ENCODE measurements at regions not wholly inside any gene's neighbourhood (a gene's known extent, or its start where the extent isn't known, plus 50 kb on each side); places are given as distances from the start of the nearest gene placed in this dataset.

- Mint-ChIP-seq H3K4me3 (no peak overlapping the region), H3K4me1 (peaks cover 40% of the 10 kb centered on the region), H3K27ac (no peak overlapping the region), H3K36me3 (ENCODE audit: low read depth) (no peaks in the 10 kb centered on the region), H3K9me3 (no peaks in the 10 kb centered on the region), H3K27me3 (ENCODE audit: low read depth, poor library complexity) (peaks cover 3% of the 10 kb centered on the region)
- no peak for TF ChIP-seq CTCF (IDR thresholded peaks at IDR 0.05)
- no peak for DNase-seq
These were observed 457.3 kb downstream of the RASEF start for GRCh38 chr9:82605657-82606031.

GRCh38 chr9:82606071-82606470, 456.9 kb downstream of the RASEF start:
- H3K4me3 Mint-ChIP-seq, result no peak overlapping the region
- H3K27ac Mint-ChIP-seq, result no peak overlapping the region
- no peak for DNase-seq
- H3K4me1 Mint-ChIP-seq, result peaks cover 36% of the 10 kb centered on the region
- TF ChIP-seq CTCF (IDR thresholded peaks at IDR 0.05), result no peak
- H3K27me3 Mint-ChIP-seq (ENCODE audit: low read depth, poor library complexity), result peaks cover 3% of the 10 kb centered on the region
- H3K36me3 Mint-ChIP-seq (ENCODE audit: low read depth), result no peaks in the 10 kb centered on the region
- no peaks in the 10 kb centered on the region for H3K9me3 Mint-ChIP-seq

GRCh38 chr9:82606492-82607382, 456.2 kb downstream of the RASEF start:
- peak; percentile 56 for TF ChIP-seq CTCF (IDR thresholded peaks at IDR 0.05)
- no peaks in the 10 kb centered on the region for H3K36me3 Mint-ChIP-seq (ENCODE audit: low read depth)
- no peak overlapping the region for H3K4me3 Mint-ChIP-seq
- H3K4me1 Mint-ChIP-seq, result peaks cover 29% of the 10 kb centered on the region
- no peak overlapping the region for H3K27ac Mint-ChIP-seq
- peaks cover 3% of the 10 kb centered on the region for H3K27me3 Mint-ChIP-seq (ENCODE audit: low read depth, poor library complexity)
- DNase-seq, result peak; percentile 54
- no peaks in the 10 kb centered on the region for H3K9me3 Mint-ChIP-seq

- H3K36me3 Mint-ChIP-seq (ENCODE audit: low read depth), result no peaks in the 10 kb centered on the region
- H3K4me1 Mint-ChIP-seq, result peaks cover 27% of the 10 kb centered on the region
- no peaks in the 10 kb centered on the region for H3K9me3 Mint-ChIP-seq
- H3K4me3 Mint-ChIP-seq, result no peak overlapping the region
- no peak for DNase-seq
- TF ChIP-seq CTCF (IDR thresholded peaks at IDR 0.05), result no peak
- peaks cover 3% of the 10 kb centered on the region for H3K27me3 Mint-ChIP-seq (ENCODE audit: low read depth, poor library complexity)
- H3K27ac Mint-ChIP-seq, result no peak overlapping the region
These were observed 454.5 kb downstream of the RASEF start for GRCh38 chr9:82608487-82608886.

GRCh38 chr9:82612942-82613341, 450.0 kb downstream of the RASEF start:
- Mint-ChIP-seq H3K27me3 (ENCODE audit: low read depth, poor library complexity) (peaks cover 3% of the 10 kb centered on the region), H3K36me3 (ENCODE audit: low read depth) (no peaks in the 10 kb centered on the region), H3K9me3 (no peaks in the 10 kb centered on the region), H3K4me1 (peaks cover 16% of the 10 kb centered on the region), H3K27ac (no peak overlapping the region), H3K4me3 (no peak overlapping the region)
- no peak for TF ChIP-seq CTCF (IDR thresholded peaks at IDR 0.05)
- DNase-seq, result no peak

GRCh38 chr9:82613498-82613897, 449.4 kb downstream of the RASEF start:
- H3K27me3 Mint-ChIP-seq (ENCODE audit: low read depth, poor library complexity), result peaks cover 2% of the 10 kb centered on the region
- no peaks in the 10 kb centered on the region for H3K9me3 Mint-ChIP-seq
- H3K27ac Mint-ChIP-seq, result peak overlapping the region; percentile 86

More at GRCh38 chr9:82613498-82613897, 449.4 kb downstream of the RASEF start:
- TF ChIP-seq CTCF (IDR thresholded peaks at IDR 0.05), result no peak
- no peaks in the 10 kb centered on the region for H3K36me3 Mint-ChIP-seq (ENCODE audit: low read depth)
- H3K4me3 Mint-ChIP-seq, result no peak overlapping the region
- DNase-seq, result no peak
- H3K4me1 Mint-ChIP-seq, result peaks cover 16% of the 10 kb centered on the region
